Neural progenitor cell (in vitro differentiated cells): ENCODE measurements at regions not wholly inside any gene's neighbourhood (a gene's known extent, or its start where the extent isn't known, plus 50 kb on each side); places are given as distances from the start of the nearest gene placed in this dataset.

Experiments used
- CTCF ChIP-seq: fragments of 200-600 bp; sonication (generic); IDR thresholded peaks from 2 replicates; pipeline ENCODE4 v1.5.1; 2017; ENCODE audit warnings: antibody characterized with exemption, mild to moderate bottlenecking
- EZH2 ChIP-seq: fragments of 200-600 bp; sonication (generic); IDR thresholded peaks from 2 replicates; pipeline ENCODE4 v1.6.1; 2017; ENCODE audit warnings: antibody characterized with exemption, mild to moderate bottlenecking, moderate library complexity

GRCh38 chr18:25805939-25806338 is 284.5 kb downstream of the SS18 start:
- TF ChIP-seq CTCF (no peak), EZH2 (no peak)
